GM19023 (cell line): ENCODE measurements at regions not wholly inside any gene's neighbourhood (a gene's known extent, or its start where the extent isn't known, plus 50 kb on each side); places are given as distances from the start of the nearest gene placed in this dataset.
"Not testable (repeated sequence)": the region's sequence is repeated elsewhere in the genome, so short reads cannot be mapped to it uniquely, and the experiment has no call there.

ENCODE experiments used
- ATAC-seq: cut with Tn5 transposase; IDR thresholded peaks from one replicate; pipeline ENCODE4 v1.9.1; 2021; ENCODE audit warnings: mild to moderate bottlenecking, moderate library complexity; ENCODE audit not compliant: unreplicated experiment

DNA sequence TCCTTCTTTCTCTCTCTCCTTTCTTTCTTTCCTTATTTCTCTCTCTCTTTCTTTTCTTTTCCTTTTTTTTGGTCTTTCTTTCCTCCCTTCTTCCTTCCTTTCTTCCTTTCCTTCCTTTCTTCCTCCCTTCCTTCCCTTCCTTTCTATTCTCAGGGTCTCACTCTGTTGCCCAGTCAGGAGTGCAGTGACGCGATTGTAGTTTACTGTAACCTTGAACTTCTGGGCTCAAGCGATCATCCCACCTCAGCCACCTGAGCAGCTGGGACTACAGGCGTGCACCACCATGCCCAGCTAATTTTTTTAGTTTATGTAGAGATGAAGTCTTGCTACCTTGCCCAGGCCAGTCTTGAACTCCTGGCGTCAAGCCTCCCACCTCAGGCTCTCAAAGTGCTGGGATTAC lies 83.8 kb upstream of the PPM1B start:
- no peak for ATAC-seq

DNA sequence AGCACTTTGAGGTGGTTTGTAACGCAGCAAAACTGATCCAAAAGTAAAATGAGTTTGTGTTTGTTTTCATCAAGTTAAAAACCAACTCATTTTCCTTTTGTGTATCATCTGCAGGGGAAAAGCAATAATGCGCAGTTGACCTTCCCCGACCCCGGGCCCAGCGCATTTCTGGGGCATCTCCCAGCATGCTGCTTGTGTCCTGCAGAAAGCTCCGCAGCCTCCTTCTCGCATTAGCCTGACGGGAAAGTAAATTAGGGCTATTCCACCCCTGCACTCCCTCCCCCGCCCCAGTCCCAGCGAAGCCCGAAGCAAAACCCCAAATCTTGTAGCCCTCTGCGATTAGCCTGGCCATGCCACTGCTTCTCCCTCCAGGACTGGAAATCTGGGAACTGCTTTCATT lies 82.0 kb upstream of the PPM1B start:
- no peak for ATAC-seq

DNA sequence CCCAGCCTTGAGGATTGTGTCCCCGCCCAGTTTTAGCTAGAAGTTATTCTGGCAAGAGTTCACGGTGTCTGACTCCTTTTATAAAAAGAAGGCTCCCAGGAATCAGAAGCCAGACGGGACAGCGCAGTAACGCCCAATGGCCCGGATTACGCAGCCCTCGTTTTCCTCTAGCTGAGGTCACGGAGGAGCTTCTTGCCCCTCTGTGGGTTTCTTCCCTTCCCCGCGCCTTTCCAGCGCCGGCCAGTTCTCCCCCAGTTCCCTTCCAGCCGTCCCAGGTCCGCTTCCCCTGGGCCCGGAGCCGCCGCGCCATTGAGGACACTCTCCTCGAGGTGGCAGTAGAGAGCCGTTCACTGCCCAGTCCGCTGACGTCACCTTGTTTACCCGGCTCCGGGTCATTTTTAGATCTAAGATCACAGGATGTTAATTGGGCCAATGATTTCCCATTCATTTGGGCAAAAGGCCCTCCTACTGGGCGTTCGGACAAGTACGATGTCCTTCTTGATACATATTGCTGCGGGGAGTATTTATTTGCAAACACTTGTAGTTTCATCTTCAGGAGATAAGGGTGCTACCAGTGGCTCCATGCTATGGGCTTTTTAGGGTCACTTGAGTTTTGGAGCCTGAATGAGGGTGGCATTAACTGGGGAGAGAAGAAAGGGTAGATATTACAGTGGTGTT lies 81.5 kb upstream of the PPM1B start:
- peak; percentile 77 for ATAC-seq

DNA sequence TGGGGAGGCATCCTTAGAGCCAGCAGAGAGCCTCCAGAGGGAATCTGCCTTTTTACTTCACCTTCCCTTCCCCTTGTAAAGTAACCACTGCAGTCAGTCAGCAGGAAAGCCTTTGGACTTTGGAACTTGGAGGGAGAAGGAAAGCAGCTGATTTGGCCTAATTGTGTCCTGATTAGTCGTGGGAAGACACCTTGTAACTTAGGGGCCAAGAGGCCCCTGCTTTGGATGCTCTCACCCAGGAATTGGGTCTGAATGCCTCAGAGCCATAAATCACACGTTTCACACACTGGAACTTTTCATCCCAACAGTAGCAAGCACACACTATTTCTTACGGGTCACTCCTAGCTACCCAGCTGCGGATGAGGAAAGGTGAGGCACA lies 81.0 kb upstream of the PPM1B start:
- no peak for ATAC-seq

DNA sequence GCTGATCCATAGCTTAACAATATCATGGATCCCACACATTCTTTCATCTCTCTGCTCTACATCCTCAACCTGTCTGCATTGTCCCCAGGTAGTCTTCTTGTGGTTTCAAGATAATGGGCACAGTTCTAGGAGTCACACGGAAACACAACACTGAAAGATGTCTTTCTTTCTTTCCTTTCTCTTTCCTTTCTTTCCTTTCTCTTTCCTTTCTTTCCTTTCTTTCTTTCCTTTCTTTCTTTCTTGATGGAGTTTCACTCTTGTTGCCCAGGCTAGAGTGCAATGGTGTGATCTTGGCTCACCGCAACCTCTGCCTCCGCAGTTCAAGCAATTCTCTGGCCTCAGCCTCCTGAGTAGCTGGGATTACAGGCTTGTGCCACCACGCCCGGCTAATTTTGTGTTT lies 76.2 kb upstream of the PPM1B start:
- not testable (repeated sequence) for ATAC-seq

DNA sequence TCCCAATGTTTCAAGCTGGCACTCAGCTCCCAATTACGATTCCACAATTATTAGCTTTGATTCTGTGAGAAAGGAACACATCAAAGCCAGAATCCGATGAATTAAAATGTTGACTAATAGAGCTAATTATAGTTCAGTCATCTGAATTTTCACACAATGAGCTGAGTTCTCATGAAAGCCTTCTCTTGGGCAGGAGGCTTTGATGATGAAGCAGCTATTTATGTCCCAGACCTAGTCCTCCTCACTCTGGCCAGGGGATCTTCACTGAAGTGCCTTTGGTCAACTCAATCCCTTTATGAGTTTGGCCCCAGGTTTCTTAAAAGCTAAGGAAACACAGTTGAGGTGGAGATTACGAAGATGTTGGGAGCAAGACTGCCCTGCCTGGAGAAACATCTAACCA lies 74.7 kb upstream of the PPM1B start:
- no peak for ATAC-seq

DNA sequence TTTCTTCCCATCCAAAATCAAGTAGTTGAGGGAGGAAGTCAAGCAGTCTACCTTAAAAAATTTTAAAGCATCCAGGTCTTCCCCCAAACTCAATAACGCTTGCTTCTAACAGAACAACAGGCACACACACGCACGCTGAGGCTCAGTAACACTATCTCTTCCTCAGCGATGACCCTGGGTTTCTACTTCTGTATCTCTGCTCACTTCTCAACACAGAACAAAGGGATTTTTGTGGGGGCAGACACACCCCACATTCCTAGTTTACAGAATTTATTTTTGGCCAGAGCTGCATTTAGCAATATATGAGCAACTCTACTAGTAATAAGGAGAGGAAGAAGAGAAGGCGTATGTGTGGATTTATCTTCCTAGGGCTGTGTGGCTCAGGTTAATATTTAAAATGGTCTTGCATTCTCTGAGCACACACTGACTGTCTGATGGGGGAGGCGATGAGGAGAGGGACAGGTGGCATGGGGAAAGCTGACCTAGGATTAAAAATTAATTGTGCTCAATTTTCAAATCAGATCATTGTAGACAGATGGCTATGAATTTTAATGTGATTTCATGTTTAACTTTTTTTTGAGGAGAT lies 71.3 kb upstream of the PPM1B start:
- ATAC-seq, result no peak

DNA sequence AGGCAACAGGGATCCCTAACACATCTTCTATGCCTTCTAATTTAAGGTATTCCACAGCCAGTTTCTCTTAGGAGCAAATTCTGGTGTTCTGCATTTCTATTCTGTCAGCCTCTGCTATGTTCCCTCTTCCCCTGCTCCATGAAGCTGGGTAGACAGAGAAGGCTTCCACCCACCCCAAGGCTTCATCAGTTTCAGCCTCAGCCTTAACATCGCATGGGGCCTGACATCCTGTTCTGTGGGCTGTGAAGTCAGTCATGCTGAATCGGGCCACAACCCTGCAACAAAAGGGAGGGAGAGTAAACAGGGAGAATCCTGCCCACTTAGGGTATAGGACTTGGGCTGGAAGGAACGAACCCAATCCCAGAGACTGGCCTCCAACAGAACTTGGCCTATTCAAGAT lies 70.6 kb upstream of the PPM1B start:
- no peak for ATAC-seq

DNA sequence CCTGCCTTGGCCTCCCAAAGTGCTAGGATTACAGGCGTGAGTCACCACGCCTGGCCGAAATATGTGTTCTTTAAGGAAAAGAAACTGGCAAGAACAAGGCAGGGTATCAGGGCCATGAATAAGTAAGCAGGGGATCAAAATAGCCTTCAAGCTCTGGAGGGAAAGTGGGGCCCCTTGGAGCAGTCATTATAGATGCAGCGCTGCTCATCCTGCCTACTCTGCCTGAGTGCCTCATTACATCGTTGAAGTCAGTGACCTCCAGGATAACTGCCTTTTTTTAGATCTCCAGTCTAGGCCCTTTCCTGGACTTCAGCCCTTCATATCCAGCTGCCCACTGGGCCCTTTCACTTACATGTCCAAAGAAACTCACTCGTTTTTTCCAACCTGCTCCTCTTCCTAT lies 69.8 kb upstream of the PPM1B start:
- ATAC-seq, result no peak

DNA sequence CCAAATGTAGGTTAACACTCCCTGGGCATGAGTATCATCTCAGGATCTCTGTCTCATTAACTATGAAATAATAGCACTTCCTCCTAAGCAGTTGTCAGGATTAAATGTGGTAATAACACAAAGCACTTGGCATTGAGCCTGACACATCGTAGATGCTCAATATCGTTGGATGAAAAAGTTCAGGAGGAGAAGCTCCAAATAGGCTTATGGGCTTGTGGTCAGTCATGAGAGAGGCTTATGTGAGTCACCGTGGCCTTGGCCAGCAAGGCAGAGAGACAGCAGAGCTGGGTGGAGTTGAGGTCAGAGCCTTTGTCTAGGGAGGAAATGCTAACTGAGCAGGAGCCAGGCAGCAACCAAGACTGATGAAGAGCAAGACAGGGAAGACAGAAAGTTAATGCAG lies 68.3 kb upstream of the PPM1B start:
- no peak for ATAC-seq

DNA sequence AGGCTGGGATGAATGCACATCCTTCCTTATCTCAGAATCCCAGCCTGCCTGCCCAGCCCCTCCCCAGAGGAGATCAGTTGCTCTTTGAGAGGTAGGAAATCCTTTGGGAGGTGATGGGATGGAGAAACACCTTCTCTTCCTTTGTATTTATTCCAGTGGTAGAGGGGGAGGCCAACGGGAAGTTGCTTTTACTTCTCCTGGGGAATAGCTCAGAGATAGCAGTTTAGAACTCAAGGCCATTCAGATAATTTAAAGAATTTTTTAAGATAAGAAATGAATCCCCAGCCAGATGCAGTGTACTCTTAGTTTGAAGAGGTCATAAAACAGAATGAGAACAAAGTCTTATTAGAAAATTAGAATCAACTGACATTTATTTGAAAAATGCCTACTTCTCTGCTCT lies 67.4 kb upstream of the PPM1B start:
- ATAC-seq, result no peak

DNA sequence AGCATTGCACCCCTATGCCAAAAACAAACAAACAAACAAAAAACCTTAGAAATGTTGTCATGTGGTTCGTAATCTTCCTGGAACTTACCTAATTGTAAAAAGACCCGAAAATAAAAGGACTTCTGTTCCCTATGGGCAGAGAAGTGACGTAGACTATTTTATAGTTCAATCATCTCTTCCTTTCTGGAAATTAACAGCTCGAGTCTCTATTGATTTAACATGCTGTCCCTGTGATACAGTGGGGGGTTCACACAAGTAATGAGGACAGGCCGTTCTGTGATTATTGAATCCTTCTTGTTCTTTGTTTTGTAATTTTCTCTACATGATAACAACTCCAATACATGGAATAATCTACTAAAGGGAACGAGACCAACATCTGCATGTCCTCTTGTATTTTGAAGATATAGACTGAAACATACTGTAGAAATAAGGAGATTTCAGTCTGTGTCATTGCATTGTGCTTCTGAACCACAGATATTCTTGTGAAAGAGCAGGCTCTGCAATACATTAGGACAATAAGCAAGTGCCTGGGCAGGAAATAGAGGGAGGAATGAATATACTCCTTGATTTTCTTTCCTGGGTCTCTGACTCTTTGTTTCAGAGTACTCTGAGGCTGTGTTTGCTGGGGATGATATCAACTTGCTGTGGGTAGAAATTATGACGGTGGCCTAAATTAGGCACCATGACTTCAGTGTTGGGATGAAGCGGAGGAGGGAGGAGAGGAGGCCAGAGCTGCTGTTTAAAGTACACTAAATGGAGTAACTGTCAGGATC lies 65.7 kb upstream of the PPM1B start:
- ATAC-seq, result no peak

DNA sequence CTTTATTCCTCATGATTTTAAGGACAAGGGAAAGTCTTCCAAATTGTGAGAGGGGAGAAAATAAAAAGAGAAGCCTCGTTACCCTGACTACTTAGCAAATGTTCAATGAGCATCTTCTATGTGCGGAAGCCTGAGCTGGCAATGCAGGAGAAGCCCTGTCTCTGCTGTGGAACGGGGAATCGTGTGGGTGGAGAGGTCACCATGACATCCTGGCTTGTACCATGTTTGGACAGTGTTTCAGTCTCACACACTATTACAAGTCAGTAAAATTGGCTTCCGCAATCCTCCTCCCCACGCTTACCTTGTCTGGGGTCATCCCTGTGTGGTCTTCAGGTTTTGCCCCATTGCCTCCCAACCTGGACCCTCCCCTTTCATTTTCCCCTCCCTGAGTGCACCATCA lies 65.0 kb upstream of the PPM1B start:
- no peak for ATAC-seq

DNA sequence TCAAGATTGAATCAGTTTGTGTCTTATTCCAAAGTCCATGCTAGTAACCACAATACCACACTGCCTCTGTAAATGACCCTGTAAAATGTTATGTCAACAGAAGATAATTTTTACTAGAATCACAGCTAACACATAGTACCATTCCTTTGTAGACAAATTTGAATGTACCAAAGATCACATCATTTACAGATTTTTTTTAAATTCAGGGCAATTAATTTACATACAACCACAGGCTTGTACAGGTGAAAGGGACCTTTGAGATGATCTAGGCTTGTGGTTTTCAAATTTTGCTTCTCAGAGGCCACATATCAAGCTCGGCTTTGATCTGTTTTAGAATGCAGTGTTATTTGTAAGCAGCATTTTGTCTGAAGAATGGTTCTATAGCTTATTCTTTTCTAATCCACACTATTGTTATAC lies 63.8 kb upstream of the PPM1B start:
- no peak for ATAC-seq

DNA sequence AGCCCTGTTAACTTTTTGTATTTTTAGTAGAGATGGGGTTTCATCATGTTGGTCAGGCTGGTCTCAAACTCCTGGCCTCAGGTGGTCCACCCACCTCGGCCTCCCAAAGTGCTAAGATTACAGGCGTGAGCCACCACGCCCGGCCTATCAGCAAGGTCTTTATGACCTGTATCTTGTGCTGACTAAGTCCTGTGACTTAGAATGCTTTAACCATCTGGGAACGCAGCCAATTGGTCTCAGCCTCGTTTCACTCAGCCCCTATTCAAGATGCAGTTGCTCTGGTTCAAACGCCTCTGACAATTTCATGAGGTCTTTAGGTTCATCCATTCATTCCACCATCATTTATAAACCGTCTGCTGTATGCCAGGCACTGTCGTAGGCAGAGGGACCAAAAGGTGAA lies 62.2 kb upstream of the PPM1B start:
- not testable (repeated sequence) for ATAC-seq

DNA sequence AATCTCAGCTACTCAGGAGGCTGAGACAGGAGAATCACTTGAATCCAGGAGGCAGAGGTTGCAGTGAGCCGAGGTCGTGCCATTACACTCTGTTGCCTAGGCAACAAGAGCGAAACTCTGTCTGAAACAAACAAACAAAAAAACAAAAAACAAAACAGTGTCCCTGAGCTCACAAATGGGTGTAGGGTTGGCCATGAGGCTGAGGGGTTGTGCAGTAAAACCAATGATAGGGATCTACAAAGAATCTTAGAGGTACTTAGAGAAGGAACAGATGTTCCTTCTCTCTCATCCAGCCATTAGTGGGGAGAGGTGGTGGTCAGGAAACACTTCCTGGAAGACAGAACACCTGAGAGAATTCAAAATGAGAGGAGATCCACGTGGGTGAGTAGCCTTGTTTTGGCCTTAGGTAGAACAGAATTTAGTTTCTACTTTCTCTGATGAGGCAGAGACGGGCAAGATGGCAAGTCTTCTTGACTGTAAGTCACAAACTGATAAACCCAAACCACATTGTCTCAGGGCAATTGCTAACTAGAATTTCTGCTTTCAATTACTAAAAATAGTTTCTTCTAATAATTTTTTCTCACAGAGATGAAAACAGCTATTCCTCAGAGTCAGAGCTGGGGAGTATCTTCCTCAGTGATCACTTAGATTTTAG lies 61.5 kb upstream of the PPM1B start:
- peak; percentile 76 for ATAC-seq

DNA sequence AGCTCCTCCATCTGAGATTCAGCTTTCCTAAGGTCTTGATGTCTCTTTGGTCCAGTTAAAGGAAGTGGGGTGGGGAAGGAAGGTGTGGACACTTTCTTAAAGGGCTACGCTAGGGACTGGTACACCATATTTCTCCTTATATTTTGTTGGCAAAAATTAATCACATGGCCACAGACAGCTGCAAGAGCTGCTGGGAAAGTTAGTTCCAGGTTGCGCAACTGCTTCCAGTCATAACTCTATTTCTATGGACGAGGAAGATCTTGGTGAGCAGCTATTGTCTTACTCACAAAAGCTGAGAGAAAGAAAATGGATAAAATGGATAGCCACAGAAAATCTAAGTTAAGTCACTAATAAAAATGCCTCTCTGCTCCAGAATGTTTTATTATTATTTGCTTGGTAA lies 60.7 kb upstream of the PPM1B start:
- no peak for ATAC-seq

DNA sequence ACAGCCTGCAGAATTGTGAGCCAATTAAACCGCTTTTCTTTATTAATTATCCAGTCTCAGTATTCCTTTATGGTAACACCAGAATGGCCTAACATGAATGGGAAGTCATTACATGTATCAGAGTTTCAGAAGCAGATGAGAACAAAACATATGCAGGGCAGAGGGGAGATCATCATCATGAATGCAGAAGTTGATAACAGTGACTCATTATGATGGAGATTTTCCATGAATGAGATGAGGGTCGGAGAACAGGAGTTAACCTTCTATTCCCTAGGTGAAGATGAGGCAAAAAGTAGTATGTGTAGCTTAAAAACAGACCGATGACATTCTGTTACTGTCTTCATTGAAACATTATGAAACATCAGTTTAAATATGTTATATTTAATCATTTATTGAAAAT lies 59.5 kb upstream of the PPM1B start:
- no peak for ATAC-seq

DNA sequence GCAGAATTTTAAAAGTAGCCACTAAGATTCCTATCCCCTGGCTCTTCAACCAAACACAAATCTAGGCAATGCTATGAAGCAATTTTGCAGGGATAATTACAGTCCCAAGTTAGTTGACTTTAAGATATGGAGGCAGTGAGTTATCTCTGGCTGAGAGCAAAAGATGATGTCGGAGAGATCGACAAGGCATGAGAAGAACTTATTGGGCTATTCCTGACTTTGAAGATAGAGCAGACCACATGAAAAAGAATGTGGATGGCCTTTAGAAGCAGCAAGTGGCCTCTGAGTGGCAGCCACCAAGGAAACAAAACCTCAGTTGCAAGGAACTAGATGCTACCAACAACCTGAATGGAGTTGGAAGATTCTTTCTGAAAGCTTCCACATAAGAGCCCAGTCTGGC lies 58.2 kb upstream of the PPM1B start:
- no peak for ATAC-seq

DNA sequence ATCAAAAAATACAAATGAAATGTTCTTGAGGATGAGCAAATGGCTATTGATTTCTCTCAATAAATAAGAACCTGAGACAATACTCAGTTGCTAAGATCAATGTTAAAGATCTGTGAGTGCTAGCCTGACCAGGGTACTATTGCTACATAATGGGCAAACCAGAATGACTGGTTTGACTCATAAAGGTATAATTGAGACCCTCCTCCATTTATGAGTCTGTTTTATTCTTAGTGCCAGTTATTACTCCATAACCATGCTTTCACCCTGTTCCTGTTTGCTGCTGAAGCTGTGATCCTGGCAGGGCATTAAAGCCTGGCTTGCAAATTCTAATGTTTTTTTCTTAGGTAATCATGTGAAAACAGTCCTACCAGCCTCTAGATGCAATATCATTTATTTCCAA lies 56.6 kb upstream of the PPM1B start:
- ATAC-seq, result no peak

DNA sequence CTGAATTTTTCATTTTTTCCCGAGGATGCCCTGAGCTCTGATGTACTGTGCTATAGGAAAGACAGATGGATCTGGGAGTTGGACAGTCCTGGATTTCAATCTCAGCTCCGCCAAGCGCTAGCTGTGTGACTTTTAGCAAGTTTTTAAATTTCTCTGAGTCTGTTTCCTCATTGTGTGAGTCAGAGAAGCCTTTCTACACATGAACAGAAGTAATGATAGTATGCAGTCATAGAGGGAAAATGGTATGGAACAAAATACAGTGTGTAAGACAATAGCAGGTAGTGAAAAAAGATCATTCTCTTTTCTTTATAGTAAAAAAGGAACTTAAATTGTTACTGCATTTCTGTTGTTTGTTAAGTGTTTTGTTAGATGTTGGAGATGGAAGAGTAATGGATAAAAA lies 52.4 kb upstream of the PPM1B start:
- ATAC-seq, result no peak

DNA sequence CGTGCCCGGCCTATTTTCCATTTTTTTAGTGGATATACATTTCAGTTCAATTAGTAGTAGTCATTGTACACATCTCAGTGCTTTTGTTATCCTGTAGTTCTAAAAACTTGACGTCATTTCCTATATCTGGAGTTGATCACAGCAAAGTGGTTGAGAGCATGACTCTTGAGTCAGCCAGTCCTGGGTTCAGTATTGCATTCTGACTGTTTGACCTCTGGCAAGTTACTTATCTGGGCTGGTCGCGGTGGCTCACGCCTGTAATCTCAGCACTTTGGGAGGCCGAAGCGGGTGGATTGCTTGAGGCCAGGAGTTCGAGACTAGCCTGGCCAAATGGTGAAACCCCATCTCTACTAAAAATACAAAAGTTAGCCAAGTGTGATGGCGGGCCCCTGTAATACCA lies 50.4 kb upstream of the PPM1B start:
- ATAC-seq, result no peak
